Fibroblast of lung (primary cell): ENCODE measurements at regions not wholly inside any gene's neighbourhood (a gene's known extent, or its start where the extent isn't known, plus 50 kb on each side); places are given as distances from the start of the nearest gene placed in this dataset.

Experiments
- DNase-seq, 2 donors: peaks; one replicate each; pipeline versions ENCODE4 v3.0.0 to v3.0.0-alpha.2; 2010; ENCODE audit warnings: low read depth in 2 of 2
- H2AFZ ChIP-seq: 2 replicates; pipeline ENCODE4 v1.5.1; 2012; ENCODE audit warnings: low read length, control low read depth, inconsistent platforms
- H3K27ac ChIP-seq: 2 replicates; pipeline ENCODE4 v1.5.1; 2011; ENCODE audit warnings: low read length, control low read depth; ENCODE audit not compliant: insufficient read depth
- H3K27me3 ChIP-seq: 2 replicates; pipeline ENCODE4 v1.5.1; 2011; ENCODE audit warnings: mild to moderate bottlenecking, low read length; ENCODE audit not compliant: control insufficient read depth, insufficient read depth
- H3K36me3 ChIP-seq: 2 replicates; pipeline ENCODE4 v1.5.1; 2011; ENCODE audit warnings: low read length; ENCODE audit not compliant: control insufficient read depth, insufficient read depth
- H3K4me1 ChIP-seq: 2 replicates; pipeline ENCODE4 v1.5.1; 2011; ENCODE audit warnings: low read length; ENCODE audit not compliant: control insufficient read depth, insufficient read depth; ENCODE audit errors: extremely low read depth
- H3K4me2 ChIP-seq: 2 replicates; pipeline ENCODE4 v1.5.1; 2011; ENCODE audit warnings: low read length, control low read depth; ENCODE audit not compliant: insufficient read depth; ENCODE audit errors: extremely low read depth
- H3K4me3 ChIP-seq, 4 experiments: fragments of 200-600 bp in 1 of 4; sonication (generic) in 1 of 4; replicated peaks in 1 of 4; 2 replicates each; pipeline ENCODE4 v1.5.1; 2011 to 2016; ENCODE audit warnings: low read length in 4 of 4, low read depth in 3 of 4, mild to moderate bottlenecking in 3 of 4, control low read depth in 2 of 4, inconsistent platforms in 1 of 4, mixed read lengths in 1 of 4; ENCODE audit not compliant: insufficient read depth in 1 of 4; ENCODE audit errors: control extremely low read depth in 1 of 4
- H3K79me2 ChIP-seq: 2 replicates; pipeline ENCODE4 v1.5.1; 2012; ENCODE audit warnings: mild to moderate bottlenecking, low read length, inconsistent platforms; ENCODE audit not compliant: control insufficient read depth, insufficient read depth
- H3K9ac ChIP-seq: 2 replicates; pipeline ENCODE4 v1.5.1; 2011; ENCODE audit warnings: mild to moderate bottlenecking, low read length, control low read depth; ENCODE audit not compliant: insufficient read depth
- H3K9me3 ChIP-seq: 2 replicates; pipeline ENCODE4 v1.5.1; 2012; ENCODE audit warnings: low read depth, low read length; ENCODE audit not compliant: control insufficient read depth, insufficient read depth
- H4K20me1 ChIP-seq: 2 replicates; pipeline ENCODE4 v1.5.1; 2011; ENCODE audit warnings: low read length; ENCODE audit not compliant: control insufficient read depth, insufficient read depth; ENCODE audit errors: extremely low read depth
- EZH2 ChIP-seq: IDR thresholded peaks from 2 replicates; pipeline ENCODE4 v1.5.1; 2012; ENCODE audit warnings: low read length, control low read depth, mild to moderate bottlenecking; ENCODE audit errors: missing control alignments
- TF ChIP-seq, protein P1 (sequence below), 2 donors: IDR thresholded peaks in 1 of 2; conservative IDR thresholded peaks in 1 of 2; 1 replicate in 1 of 2; 2 replicates in 1 of 2; pipeline ENCODE4 v1.5.1; 2011 to 2012; ENCODE audit warnings: low read length in 2 of 2, control low read depth in 1 of 2, inconsistent platforms in 1 of 2, low read depth in 1 of 2, mild to moderate bottlenecking in 1 of 2

DNA sequence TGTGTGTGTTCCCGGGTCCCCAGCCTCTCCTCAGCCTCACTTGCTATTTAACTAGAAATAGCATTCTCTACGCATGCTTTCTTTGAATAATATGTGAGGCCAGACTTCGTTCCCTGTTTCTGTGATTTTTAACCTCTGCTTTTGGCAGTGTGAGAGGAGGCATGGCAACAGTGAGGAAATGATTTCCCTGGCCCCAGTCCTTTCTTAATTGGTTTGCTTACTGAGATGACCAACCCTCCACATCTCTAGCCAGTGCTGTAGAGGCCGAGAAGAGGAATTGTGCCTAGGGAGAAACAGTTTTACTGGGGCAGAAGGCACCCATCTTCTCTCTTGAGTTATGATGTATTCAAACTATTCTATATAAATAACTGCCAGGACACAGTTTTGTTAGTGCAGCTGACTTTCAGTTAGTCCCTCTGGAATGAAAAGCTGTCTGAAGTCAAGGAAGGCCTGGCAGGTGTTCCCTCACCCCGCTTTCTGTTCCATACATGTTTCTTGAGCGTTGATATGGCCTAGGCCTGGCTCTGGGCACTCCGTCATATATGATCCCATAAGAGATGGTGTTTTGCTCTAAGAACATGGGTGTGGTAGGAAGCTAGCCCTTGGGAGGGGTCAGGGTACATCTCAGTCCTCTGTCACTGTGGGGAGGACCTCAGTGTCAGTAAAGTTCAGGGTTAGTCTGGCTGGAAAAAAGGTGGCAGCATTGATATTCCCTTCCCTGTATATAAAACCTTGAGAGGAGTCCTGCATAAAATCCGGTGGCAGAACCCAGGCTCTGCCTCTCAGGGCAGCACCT, 73.7 kb upstream of the NPAS1 start:
- peaks cover 21% of the 10 kb centered on the region for H3K4me1 ChIP-seq
- H3K4me2 ChIP-seq: peak overlapping the region; percentile 49
- H3K27me3 ChIP-seq: no peaks in the 10 kb centered on the region
- no peak overlapping the region for H3K9ac ChIP-seq
- peaks cover under 1% of the 10 kb centered on the region for H3K36me3 ChIP-seq
- TF ChIP-seq EZH2: no peak
- TF ChIP-seq, protein P1, sequence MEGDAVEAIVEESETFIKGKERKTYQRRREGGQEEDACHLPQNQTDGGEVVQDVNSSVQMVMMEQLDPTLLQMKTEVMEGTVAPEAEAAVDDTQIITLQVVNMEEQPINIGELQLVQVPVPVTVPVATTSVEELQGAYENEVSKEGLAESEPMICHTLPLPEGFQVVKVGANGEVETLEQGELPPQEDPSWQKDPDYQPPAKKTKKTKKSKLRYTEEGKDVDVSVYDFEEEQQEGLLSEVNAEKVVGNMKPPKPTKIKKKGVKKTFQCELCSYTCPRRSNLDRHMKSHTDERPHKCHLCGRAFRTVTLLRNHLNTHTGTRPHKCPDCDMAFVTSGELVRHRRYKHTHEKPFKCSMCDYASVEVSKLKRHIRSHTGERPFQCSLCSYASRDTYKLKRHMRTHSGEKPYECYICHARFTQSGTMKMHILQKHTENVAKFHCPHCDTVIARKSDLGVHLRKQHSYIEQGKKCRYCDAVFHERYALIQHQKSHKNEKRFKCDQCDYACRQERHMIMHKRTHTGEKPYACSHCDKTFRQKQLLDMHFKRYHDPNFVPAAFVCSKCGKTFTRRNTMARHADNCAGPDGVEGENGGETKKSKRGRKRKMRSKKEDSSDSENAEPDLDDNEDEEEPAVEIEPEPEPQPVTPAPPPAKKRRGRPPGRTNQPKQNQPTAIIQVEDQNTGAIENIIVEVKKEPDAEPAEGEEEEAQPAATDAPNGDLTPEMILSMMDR (conservative IDR thresholded peaks at IDR 0.05 in 1 of 2, IDR thresholded peaks at IDR 0.05 in 1 of 2; ENCODE audit: low read depth in 1 of 2, low read length in 2 of 2): no peak
- no peaks in the 10 kb centered on the region for H4K20me1 ChIP-seq
- H3K9me3 ChIP-seq: no peaks in the 10 kb centered on the region
- peaks cover 19% of the 10 kb centered on the region for H3K79me2 ChIP-seq
- no peak overlapping the region for H3K4me3 ChIP-seq
- DNase-seq: peak in 1 of 2 donors; percentile 28
- peak overlapping the region; percentile 71 for H3K27ac ChIP-seq
- no peak overlapping the region for H2AFZ ChIP-seq

DNA sequence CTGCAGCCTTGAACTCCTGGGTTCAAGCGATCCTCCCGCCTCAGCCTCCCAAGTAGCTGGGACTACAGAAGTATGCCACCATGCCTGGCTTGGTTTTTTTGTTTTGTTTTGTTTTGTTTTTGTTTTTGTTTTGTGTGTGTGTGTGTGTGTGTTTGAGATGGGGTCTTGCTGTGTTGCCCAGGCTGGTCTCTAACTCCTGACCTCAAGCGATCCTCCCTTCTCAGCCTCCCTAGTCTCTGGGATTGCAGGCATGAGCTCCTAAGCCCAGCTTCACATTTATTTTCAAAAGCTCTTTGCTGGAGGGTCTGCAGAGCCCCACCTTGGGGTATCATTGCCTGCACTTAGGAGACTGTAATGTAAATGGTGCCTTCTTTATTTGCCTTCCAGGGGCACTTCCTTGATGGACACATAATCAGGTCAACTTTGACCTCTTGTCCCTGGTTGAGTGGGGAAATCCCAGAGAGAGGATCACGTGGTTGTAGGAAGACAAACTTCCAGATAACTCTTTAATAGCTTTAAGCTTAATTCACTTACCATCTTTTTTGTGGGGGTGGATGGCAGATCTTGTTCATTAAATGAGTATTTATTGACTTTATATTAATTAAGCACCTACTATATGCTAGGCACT, 72.9 kb upstream of the NPAS1 start:
- Histone ChIP-seq H3K27ac (no peak overlapping the region), H2AFZ (no peak overlapping the region), H3K4me2 (no peak overlapping the region), H3K79me2 (peaks cover 19% of the 10 kb centered on the region), H3K4me1 (peaks cover 28% of the 10 kb centered on the region), H3K4me3 (no peak overlapping the region), H4K20me1 (no peaks in the 10 kb centered on the region), H3K27me3 (no peaks in the 10 kb centered on the region), H3K9me3 (no peaks in the 10 kb centered on the region), H3K36me3 (no peaks in the 10 kb centered on the region), H3K9ac (no peak overlapping the region)
- no peak for DNase-seq
- TF ChIP-seq, protein P1 (conservative IDR thresholded peaks at IDR 0.05 in 1 of 2, IDR thresholded peaks at IDR 0.05 in 1 of 2; ENCODE audit: low read depth in 1 of 2, low read length in 2 of 2): no peak
- TF ChIP-seq EZH2: no peak

DNA sequence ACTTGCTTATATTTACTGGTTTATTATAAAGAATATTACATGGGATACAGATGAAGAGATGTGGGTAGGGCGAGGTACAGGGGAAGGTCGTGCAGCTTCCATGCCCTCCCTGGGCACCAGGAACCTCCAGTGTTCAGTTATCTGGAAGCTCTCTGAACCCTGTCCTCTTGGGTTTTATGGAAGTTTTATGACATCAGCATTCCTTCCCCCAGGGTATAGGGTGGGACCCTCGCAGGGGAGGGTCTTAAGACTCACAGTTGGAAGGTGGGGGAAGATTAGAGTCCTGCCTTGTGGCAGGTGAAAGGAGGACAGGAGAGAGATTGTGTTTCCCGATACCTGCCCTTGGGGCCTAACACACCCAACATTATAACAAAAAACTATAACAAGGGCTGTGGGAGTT, 71.8 kb upstream of the NPAS1 start:
- no peaks in the 10 kb centered on the region for H4K20me1 ChIP-seq
- H3K79me2 ChIP-seq: peaks cover 19% of the 10 kb centered on the region
- peaks cover 29% of the 10 kb centered on the region for H3K4me1 ChIP-seq
- H3K27ac ChIP-seq: no peak overlapping the region
- no peaks in the 10 kb centered on the region for H3K9me3 ChIP-seq
- no peak overlapping the region for H3K4me3 ChIP-seq
- DNase-seq: no peak
- no peak overlapping the region for H3K4me2 ChIP-seq
- H3K36me3 ChIP-seq: no peaks in the 10 kb centered on the region
- H3K27me3 ChIP-seq: no peaks in the 10 kb centered on the region
- H3K9ac ChIP-seq: no peak overlapping the region
- H2AFZ ChIP-seq: no peak overlapping the region
- TF ChIP-seq, protein P1 (conservative IDR thresholded peaks at IDR 0.05 in 1 of 2, IDR thresholded peaks at IDR 0.05 in 1 of 2; ENCODE audit: low read depth in 1 of 2, low read length in 2 of 2): no peak
- no peak for TF ChIP-seq EZH2
